ENCODE measurements at regions not wholly inside any gene's neighbourhood (a gene's known extent, or its start where the extent isn't known, plus 50 kb on each side); places are given as distances from the start of the nearest gene placed in this dataset.
"Not testable (repeated sequence)": the region's sequence is repeated elsewhere in the genome, so short reads cannot be mapped to it uniquely, and the experiment has no call there.

- in situ Hi-C loops (cut with HindIII; ENCODE audit: low sequenced_read_pairs) = no loop called here
Observed at GRCh38 chr3:103829723-103830326, 1395.0 kb downstream of the ZPLD1 start.

GRCh38 chr3:103847081-103848062 lies 1412.6 kb downstream of the ZPLD1 start:
- in situ Hi-C loops (cut with HindIII; ENCODE audit: low sequenced_read_pairs) = no loop called here

- in situ Hi-C loops (cut with HindIII; ENCODE audit: low sequenced_read_pairs) = no loop called here
Observed at GRCh38 chr3:103851793-103852192, 1417.0 kb downstream of the ZPLD1 start.

- in situ Hi-C loops (cut with HindIII; ENCODE audit: low sequenced_read_pairs) = loop anchor here (5.0 kb wide), 1 partner anchor 80 kb away; no protein-coding TSS in a partner anchor
Observed at GRCh38 chr3:103862415-103862814, 1427.6 kb downstream of the ZPLD1 start.

- in situ Hi-C loops (cut with HindIII; ENCODE audit: low sequenced_read_pairs) = loop anchor here (5.0 kb wide), 1 partner anchor 81 kb away; no protein-coding TSS in a partner anchor
Observed at GRCh38 chr3:103863381-103863780, 1428.6 kb downstream of the ZPLD1 start.

- in situ Hi-C loops (cut with HindIII; ENCODE audit: low sequenced_read_pairs) = no loop called here
Observed at GRCh38 chr3:103866113-103866512, 1431.3 kb downstream of the ZPLD1 start.

- in situ Hi-C loops (cut with HindIII; ENCODE audit: low sequenced_read_pairs) = no loop called here
Observed at GRCh38 chr3:103873021-103873420, 1438.2 kb downstream of the ZPLD1 start.

- in situ Hi-C loops (cut with HindIII; ENCODE audit: low sequenced_read_pairs) = no loop called here
Observed at GRCh38 chr3:103873897-103874545, 1439.2 kb downstream of the ZPLD1 start.

GRCh38 chr3:103881809-103882208 lies 1447.0 kb downstream of the ZPLD1 start:
- in situ Hi-C loops (cut with HindIII; ENCODE audit: low sequenced_read_pairs) = not testable (repeated sequence)

- in situ Hi-C loops (cut with HindIII; ENCODE audit: low sequenced_read_pairs) = no loop called here
Observed at GRCh38 chr3:103889675-103890074, 1454.9 kb downstream of the ZPLD1 start.

GRCh38 chr3:103894162-103894822 lies 1459.5 kb downstream of the ZPLD1 start:
- in situ Hi-C loops (cut with HindIII; ENCODE audit: low sequenced_read_pairs) = no loop called here

- in situ Hi-C loops (cut with HindIII; ENCODE audit: low sequenced_read_pairs) = no loop called here
Observed at GRCh38 chr3:103899328-103899727, 1464.5 kb downstream of the ZPLD1 start.

- in situ Hi-C loops (cut with HindIII; ENCODE audit: low sequenced_read_pairs) = no loop called here
Observed at GRCh38 chr3:103904991-103905390, 1461.7 kb upstream of the ALCAM start.

GRCh38 chr3:103906304-103906703 lies 1460.4 kb upstream of the ALCAM start:
- in situ Hi-C loops (cut with HindIII; ENCODE audit: low sequenced_read_pairs) = no loop called here

- in situ Hi-C loops (cut with HindIII; ENCODE audit: low sequenced_read_pairs) = no loop called here
Observed at GRCh38 chr3:103906808-103907207, 1459.9 kb upstream of the ALCAM start.

- in situ Hi-C loops (cut with HindIII; ENCODE audit: low sequenced_read_pairs) = no loop called here
Observed at GRCh38 chr3:103907567-103907966, 1459.1 kb upstream of the ALCAM start.

- in situ Hi-C loops (cut with HindIII; ENCODE audit: low sequenced_read_pairs) = no loop called here
Observed at GRCh38 chr3:103909395-103909794, 1457.3 kb upstream of the ALCAM start.

GRCh38 chr3:103918336-103918735 lies 1448.4 kb upstream of the ALCAM start:
- in situ Hi-C loops (cut with HindIII; ENCODE audit: low sequenced_read_pairs) = no loop called here

GRCh38 chr3:103919327-103919726 lies 1447.4 kb upstream of the ALCAM start:
- in situ Hi-C loops (cut with HindIII; ENCODE audit: low sequenced_read_pairs) = no loop called here

GRCh38 chr3:103923907-103924306 lies 1442.8 kb upstream of the ALCAM start:
- in situ Hi-C loops (cut with HindIII; ENCODE audit: low sequenced_read_pairs) = no loop called here

GRCh38 chr3:103924544-103924943 lies 1442.2 kb upstream of the ALCAM start:
- in situ Hi-C loops (cut with HindIII; ENCODE audit: low sequenced_read_pairs) = no loop called here

Data from endothelial cell of hepatic sinusoid (primary cell).